ENCODE measurements at regions not wholly inside any gene's neighbourhood (a gene's known extent, or its start where the extent isn't known, plus 50 kb on each side); places are given as distances from the start of the nearest gene placed in this dataset.
"Not testable (repeated sequence)": the region's sequence is repeated elsewhere in the genome, so short reads cannot be mapped to it uniquely, and the experiment has no call there.

GRCh38 chr2:36163520-36164254 lies 191.9 kb upstream of the CRIM1 start:
- no peak for DNase-seq (ENCODE audit: low spot score)

GRCh38 chr2:36157093-36157492 lies 198.5 kb upstream of the CRIM1 start:
- DNase-seq (ENCODE audit: low spot score), result not testable (repeated sequence)

- DNase-seq (ENCODE audit: low spot score), result no peak
These were observed 207.7 kb upstream of the CRIM1 start for GRCh38 chr2:36147670-36148390.

GRCh38 chr2:36146765-36147164 lies 208.8 kb upstream of the CRIM1 start:
- no peak for DNase-seq (ENCODE audit: low spot score)

GRCh38 chr2:36140391-36140790 lies 215.2 kb upstream of the CRIM1 start:
- DNase-seq (ENCODE audit: low spot score), result no peak

- no peak for DNase-seq (ENCODE audit: low spot score)
These were observed 218.0 kb upstream of the CRIM1 start for GRCh38 chr2:36137612-36138011.

- no peak for DNase-seq (ENCODE audit: low spot score)
These were observed 221.3 kb upstream of the CRIM1 start for GRCh38 chr2:36134281-36134680.

- no peak for DNase-seq (ENCODE audit: low spot score)
These were observed 227.2 kb upstream of the CRIM1 start for GRCh38 chr2:36128359-36128758.

GRCh38 chr2:36125702-36126101 lies 229.9 kb upstream of the CRIM1 start:
- no peak for DNase-seq (ENCODE audit: low spot score)

GRCh38 chr2:36123995-36124394 lies 231.6 kb upstream of the CRIM1 start:
- DNase-seq (ENCODE audit: low spot score), result no peak

GRCh38 chr2:36097022-36097421 lies 258.6 kb upstream of the CRIM1 start:
- DNase-seq (ENCODE audit: low spot score), result no peak

- not testable (repeated sequence) for DNase-seq (ENCODE audit: low spot score)
These were observed 263.5 kb upstream of the CRIM1 start for GRCh38 chr2:36091844-36092741.

GRCh38 chr2:36088716-36089328 lies 266.8 kb upstream of the CRIM1 start:
- no peak for DNase-seq (ENCODE audit: low spot score)

- DNase-seq (ENCODE audit: low spot score), result no peak
These were observed 268.2 kb upstream of the CRIM1 start for GRCh38 chr2:36087344-36087743.

- DNase-seq (ENCODE audit: low spot score), result no peak
These were observed 275.8 kb upstream of the CRIM1 start for GRCh38 chr2:36079793-36080192.

GRCh38 chr2:36074008-36074407 lies 281.6 kb upstream of the CRIM1 start:
- DNase-seq (ENCODE audit: low spot score), result no peak

- DNase-seq (ENCODE audit: low spot score), result no peak
These were observed 283.9 kb upstream of the CRIM1 start for GRCh38 chr2:36071698-36072097.

- no peak for DNase-seq (ENCODE audit: low spot score)
These were observed 286.5 kb upstream of the CRIM1 start for GRCh38 chr2:36069074-36069473.

- no peak for DNase-seq (ENCODE audit: low spot score)
These were observed 287.5 kb upstream of the CRIM1 start for GRCh38 chr2:36068086-36068485.

GRCh38 chr2:36060133-36060532 lies 295.4 kb upstream of the CRIM1 start:
- no peak for DNase-seq (ENCODE audit: low spot score)

GRCh38 chr2:36059691-36060090 lies 295.9 kb upstream of the CRIM1 start:
- no peak for DNase-seq (ENCODE audit: low spot score)

- DNase-seq (ENCODE audit: low spot score), result no peak
These were observed 296.6 kb upstream of the CRIM1 start for GRCh38 chr2:36058953-36059352.

Measured in COLO829 (cell line).